GM18873 (cell line): ENCODE measurements at regions not wholly inside any gene's neighbourhood (a gene's known extent, or its start where the extent isn't known, plus 50 kb on each side); places are given as distances from the start of the nearest gene placed in this dataset.

ENCODE experiments used
- ATAC-seq: cut with Tn5 transposase; IDR thresholded peaks from one replicate; pipeline ENCODE4 v1.9.1; 2021; ENCODE audit warnings: mild to moderate bottlenecking, moderate library complexity, moderate number of reproducible peaks; ENCODE audit not compliant: unreplicated experiment, low FRiP score

DNA sequence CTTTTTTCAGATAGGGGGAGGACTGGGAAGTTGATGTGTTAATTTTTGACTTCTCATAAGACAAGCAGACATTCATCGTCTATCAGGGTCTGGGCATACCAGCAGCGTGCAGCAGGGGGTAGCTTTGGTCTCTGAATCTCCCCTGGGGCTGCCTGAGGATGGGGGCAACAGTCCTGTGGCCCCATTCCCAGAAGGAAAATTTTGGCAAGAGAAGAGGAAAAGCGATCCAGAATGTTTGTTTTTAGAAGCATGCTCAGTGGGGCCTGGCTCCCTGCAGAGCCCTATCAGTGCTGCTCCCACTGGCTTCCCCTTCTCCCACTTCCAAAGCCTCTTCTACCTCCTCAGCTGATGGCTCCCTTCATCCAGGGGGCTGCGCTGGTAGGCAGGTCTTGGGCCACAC is 194.8 kb upstream of the IL12B start:
- ATAC-seq = no peak

DNA sequence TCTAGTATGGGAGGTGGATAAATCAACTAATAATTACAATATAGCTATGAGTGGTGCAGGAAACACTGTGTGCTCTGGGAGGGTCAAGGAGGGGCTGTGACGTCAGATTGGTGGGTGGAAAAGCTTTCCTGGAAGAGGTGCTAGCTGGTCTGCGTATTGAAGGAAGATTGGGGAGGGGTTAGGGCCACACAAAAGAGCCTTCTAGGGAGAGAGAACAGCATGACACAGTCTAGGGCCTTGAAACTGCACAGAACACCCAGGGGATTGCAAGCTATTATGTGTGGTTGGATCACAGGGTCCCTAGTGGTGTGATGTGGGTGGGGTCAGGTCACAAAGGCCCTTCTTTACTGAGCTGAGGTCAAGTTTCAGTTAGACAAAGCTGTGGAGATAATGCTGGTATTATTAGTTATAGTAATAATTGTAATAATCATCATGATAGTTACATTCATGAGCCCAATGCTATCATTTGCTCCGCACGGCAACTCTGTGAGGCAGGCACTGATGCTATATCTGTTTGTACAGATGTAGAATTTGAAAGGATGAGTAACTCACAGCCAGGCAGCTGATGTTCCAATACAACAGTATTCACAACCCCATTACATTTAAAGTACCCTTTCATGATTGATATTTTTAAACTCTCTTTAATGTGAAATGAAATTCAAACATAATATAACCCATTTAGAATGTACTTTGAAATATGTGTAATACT is 197.4 kb upstream of the IL12B start:
- no peak for ATAC-seq

DNA sequence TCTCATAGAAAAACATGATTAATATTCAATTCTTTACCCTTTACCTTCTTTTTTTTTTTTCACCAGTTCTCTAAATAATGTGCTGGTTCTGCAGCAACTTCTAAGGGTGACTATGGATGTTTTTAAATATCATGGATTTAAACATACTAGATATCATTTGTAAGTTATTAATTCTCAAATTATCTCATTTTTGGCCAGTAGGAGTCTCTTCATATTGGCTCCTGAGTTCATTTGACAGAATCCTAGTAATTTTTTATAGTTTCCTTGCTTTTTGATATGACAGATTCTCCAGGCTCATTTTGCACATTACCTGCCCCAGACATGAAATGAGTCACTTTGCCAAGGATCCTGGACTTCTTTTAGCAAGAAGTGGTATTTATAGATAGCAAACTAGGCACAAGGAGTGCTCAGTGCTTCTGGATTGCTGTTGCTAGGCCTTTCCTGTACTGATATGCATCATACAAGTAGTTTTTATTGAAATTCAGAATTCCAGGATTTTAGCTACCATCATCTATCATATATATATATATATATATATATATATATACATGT is 201.3 kb upstream of the IL12B start:
- ATAC-seq = no peak

DNA sequence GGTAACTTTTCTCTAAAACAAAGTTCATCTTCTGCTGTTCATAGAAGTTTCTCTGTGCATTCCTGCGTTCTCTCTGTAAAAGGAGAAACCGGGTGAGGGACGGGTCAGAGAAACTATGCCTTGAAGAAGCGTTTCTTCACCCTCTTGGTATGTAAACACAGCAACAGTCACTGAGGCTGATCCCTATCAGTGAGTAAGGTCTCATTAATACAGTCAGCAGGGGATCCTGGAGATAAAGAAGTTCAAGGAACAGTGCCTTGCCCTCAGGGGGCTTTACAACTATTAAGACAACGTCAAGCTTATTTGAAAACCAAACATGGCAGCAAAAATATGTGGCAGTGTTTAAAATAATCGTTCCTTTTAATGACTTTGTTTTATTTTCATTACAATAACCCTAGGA is 202.9 kb upstream of the IL12B start:
- no peak for ATAC-seq

DNA sequence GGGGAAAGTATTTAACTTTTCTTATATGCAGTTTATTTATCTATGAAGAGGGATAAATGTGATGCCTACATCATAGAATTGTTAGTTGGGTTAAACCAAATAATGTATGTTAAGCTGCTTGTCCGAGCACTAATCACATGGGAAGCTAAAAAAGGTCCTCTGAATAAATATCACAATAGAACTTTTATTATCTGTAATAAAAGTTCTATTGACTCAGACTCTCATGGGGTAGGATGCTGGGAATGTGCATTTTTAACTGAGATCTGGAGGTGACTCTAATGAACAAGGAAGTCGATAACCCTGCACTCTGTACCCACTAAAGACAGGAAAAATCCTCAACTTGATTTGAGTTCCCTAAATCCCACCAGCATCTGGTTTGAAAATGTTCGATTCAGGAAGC is 205.9 kb upstream of the IL12B start:
- ATAC-seq = no peak

DNA sequence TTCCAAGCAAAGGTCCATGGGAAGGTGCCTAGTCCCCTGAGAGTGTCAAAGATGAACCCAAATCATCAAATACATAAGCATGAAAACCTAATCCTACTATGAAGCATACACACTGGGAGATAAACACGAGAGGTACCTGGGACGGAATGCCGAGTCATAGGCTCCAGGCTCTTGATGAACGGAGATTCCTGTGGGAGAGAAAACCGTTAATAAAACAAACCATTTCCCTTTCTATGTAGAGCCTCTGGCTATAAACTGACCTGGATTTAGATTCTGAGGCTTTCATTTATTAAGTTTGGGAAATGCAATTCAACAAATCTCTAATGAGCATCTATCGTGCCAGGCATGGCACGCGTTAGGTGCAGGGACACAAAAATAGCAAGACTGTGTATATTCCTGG is 206.4 kb upstream of the IL12B start:
- no peak for ATAC-seq

DNA sequence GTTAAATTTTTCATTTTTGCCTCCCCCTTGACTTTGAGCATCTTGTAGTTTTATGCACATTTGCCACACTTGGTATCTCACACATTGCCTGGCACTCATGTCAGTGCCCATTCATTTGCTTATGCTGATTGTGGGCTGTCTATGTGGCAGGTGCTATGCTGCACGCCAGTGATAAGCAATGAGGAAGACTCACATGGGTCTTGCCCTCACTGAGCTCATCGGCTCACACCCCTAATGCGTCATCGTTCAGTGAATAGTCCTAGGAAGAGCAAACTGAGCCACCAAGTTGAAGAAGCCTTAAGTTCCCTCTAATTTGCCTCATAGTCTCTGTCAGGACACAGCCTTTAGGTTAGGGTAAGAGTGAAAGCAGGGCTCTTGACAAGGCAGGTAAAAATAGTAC is 209.4 kb upstream of the IL12B start:
- ATAC-seq = no peak

DNA sequence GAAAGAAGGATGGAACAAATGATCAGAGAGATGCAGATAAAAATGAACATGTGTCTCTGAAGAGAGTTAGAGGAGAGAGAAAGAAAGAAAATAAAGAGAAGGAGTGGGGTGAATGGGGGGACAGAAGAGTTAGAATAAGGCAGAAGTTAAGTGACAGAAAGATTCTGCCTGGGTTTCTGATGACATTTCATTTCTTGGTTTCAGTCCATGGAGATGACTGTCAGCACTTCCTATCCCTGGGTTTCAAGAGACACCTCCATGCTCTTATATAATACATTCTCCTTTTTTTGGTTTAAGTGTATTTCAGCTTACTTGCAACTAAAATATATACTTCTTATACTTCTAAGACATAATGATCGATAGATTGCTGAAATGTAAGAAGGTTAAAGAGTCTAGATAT is 213.0 kb upstream of the IL12B start:
- no peak for ATAC-seq

DNA sequence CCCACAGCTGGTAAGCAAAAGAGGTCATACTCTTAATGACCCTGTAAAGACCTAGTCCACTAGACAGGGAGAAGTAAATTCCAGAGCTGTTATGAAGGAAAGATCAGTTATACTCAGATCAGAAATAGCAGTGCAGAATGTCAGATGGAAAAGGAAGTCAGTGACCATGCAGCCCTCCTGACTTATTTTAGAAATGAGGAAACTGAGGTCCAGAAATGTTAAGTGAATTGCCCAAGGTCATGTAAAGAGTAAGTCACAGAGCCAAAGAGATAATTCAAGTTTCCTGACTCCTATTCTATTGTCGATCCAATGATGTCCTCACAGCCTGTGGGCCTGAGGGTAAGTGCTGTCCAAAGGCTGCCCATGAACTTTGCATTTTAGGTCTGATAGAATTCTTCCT is 214.9 kb upstream of the IL12B start:
- no peak for ATAC-seq

DNA sequence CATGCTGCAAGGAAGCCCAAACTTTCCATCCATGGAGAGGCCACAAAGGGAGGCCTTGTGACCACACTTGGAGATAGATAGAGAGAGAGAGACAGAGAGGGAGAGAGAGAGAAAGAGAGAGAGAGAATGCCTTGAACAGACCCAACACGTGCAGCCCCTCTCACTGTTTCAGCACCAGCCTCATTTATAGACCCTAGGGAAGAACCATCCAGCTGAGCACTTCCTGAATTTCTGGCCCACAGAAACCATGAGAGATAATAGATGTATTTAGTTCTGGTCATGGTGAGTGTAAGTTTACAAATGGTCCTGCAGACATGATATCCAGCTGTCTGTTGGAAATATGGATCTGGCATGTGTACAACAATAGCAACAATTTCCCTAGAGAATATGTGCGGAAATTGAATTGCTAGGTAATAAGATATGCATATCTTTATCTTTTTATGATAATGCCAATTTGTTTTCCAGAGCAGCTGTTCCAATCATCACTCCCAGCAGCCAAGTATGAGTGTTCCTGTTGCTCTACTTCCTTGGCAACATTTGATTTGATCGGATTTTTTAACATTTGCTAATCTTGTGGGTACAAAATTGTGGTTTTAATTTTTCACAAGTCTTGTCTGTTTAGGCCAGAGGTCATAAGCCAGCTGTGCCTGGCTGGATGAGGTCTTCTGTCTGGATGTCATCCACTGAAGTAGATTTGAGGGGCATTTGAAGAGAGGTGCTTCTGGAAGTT is 217.3 kb upstream of the IL12B start:
- ATAC-seq = no peak

DNA sequence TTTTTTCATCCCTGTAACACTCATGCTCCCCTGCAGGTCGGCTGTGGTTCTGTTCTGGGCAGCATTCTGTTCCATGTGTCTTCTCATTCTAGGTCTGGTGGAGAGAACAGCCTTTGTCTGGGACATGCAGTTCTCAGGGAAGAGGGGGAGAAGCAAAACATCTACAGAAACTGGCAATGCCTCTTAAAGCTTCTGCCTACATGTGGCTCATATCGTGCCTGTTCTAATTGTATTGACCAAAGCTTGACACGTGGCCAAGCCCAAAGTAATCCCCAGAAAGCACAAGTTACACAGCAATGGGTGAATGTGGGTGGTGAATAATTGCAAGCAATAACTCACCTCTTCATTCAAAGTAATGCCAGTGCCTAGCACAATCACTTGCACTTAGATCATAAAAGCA is 218.2 kb upstream of the IL12B start:
- ATAC-seq = no peak

DNA sequence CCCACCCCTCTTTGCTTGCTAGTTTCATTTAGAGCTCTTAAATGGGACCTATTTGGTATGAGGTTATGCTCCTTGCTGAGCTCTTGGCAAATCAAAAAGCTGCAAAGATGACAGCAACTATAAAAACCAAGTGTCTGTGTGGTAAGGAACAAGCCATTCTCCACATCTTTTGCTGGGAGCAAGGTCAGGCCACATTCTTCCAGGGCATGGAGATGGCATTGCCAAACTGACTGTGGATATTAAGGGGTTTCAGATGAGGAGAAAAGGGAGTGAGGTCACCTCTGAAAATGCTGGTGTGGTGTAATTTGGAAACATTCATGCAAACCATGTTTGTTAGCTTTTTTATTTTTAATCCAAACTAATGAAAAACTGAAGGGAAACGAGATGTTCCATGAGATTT is 218.8 kb upstream of the IL12B start:
- no peak for ATAC-seq

DNA sequence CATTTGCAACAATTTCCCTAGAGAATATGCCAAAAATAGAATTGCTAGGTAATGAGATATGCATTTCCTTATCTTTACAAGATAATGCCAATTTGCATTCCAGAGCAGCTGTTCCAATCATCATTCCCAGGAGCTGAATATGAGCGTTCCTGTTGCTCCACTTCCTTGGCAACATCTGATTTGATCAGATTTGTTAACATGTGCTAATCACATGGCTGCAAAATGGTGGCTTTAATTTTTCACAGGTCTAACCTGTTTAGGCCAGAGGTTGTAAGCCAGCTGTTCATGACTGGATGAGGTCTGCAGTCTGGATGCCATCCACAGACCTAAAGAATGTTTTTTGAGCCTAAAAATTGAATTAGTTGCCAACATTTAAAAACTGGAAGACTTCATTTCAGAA is 220.7 kb upstream of the IL12B start:
- ATAC-seq = no peak

DNA sequence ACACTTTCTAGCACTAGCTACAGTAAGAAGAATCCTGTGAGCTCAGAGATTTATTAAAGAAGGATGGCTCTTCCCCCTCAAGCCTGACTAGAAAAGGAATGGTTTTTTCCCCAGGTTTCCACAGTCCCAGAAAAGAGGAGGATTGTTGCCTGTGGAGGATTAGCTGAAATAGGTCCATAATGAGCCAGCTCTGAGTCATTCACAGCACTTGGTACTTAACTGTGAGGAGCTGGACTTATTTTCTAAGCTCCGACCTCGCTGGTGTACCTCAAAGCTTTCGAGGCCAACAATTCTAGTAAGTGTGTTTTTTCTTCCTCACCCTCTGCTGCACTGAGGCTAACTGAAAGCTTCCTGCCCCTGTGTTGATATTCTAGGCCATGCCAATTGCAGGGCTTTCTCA is 222.5 kb upstream of the IL12B start:
- no peak for ATAC-seq

DNA sequence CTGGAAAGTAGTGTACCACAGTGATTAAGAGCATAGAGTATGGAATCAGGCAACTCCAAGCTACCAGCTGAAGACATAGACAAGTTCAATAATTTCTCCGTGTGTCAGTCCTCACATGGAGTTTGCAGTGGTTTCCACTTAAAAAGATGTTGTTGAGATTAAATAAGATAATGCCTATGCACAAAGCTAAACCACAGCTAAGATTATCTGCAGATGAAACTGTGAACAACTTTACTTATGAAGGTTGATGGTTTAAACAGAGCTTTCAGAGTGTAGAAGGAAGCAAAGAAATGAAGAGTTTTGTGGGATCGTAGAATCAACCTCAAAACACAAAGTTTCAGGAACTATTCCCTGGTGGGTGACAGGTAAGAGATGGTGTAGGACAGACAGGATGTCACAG is 223.5 kb upstream of the IL12B start:
- no peak for ATAC-seq

DNA sequence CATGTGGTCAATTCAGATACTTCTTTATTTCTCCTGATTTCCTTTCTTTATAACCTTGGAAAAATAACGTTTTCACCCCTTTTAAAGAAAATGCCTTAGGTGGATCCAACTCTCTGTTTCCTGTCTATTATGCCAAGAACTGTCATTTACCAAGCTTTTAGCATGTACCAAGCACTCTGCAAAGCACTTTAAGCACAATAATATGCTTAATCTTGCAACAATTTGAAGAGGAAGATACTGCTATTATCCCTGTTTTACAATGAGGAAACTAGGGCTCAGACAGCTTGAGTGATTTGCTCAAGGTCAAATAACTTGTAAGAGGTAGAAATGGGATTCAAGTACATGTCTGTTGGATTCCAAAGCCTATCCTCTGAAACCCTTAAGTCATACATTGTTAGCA is 224.8 kb upstream of the IL12B start:
- no peak for ATAC-seq

DNA sequence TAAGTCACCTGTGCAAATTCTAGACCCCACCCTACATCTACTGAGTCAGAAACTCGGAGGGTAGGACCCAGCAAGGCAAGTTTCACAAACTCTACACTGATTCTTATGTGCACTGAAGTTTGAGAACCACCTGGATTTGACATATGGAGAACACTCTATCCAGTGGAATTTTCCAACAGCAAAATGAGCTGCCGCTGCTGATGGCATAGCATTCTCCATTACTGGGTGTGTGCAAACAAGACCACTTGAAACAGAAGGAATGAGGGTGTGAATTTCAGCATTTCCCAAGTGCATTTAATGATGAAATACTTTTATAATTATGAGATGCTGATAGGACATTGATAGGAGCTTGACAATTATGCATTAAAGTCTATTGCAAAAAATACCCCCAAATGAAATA is 229.1 kb upstream of the IL12B start:
- no peak for ATAC-seq

DNA sequence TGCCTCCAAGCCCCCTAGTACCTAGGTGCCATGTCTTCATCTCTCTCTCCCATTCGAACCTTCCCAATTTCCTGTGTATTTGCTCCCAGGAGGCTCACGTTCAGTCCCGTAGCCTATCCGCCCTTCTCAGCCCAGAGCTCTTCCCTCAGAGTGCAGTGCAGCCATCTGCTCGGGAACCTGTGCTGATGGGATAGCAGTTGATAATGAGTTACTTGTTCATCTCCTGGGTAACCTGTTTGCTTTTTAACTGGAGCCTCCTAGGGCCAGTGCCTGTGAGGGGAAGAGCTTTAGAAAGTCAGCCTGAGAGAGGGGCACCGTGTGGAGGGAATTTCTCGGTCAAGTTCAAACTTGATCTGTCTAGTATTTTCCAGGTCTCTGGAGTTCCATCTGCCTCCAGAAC is 229.8 kb upstream of the IL12B start:
- no peak for ATAC-seq

DNA sequence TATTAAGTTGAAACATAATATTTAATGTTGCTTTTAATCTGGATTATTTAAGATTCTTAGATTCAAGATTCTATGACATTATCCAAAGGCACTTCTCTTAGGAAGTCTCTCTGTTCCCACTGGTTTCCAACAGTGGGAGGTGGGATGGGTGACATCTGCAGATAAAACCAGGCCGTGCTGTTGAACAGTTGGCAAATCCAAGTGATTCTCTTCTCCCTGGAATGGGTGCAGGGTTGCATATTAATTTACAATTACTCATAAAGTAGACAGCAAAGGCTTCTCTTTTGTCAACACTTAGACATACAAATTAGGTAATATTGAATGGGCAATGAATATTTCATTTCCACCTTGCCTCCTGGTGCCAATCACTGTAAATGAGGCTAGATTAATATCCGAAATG is 233.7 kb upstream of the IL12B start:
- no peak for ATAC-seq

DNA sequence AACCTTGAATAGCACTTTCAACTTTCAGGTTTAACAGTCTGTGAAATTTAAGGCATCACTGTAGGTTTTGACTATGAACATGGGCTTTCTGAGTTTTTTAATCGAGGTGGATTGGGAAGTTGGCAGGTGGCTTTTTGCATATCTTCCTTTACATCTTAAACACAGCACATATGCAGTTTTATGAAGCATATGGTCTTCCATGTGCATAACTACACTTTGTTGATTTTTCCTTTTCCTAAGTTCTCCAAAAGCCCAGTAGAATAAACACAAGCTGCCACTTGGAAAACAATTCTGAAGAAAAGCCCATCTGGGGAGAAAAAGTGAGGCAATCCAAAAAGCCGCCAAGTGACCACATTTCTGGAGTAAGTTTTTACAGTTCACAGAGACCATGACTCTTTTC is 236.5 kb upstream of the IL12B start:
- no peak for ATAC-seq

DNA sequence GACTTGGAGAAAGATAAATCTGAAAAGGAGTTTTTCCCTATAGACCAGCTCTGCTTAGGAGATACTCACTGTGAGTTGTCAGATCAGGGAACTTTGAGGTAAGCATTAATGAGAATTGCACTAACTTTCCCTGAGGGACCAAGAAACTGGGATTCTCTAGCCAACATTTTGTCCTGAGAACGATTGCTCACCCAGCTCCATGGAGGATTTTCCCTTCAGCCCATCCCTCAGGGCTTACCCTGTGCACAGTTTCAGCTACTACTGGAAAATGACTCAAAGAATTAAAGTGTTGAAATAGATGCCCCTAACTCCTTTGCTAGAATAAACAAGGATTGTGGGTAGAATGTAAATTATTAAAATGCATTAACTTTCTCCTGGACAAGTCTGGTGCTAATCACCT is 237.2 kb upstream of the IL12B start:
- ATAC-seq = no peak
